ENCODE measurements at regions not wholly inside any gene's neighbourhood (a gene's known extent, or its start where the extent isn't known, plus 50 kb on each side); places are given as distances from the start of the nearest gene placed in this dataset.

DNA sequence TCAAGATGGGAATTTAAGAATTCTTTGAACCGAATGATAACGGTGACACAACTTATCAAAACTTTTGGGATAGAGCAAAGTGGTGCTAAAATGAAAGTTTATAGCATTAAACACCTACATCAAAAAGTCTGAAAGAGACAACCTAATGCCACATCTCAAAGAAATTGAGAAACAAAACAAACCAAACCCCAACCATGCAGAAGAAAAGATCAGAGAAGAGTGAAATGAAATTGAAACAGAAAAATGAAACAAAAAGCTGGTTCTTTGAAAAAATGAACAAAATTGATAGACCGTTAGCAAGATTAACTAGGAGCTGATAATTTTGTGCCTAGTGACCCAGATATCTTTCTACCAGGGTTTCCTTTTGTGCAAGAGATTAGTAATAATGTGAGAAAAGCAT is 248.0 kb upstream of the EYS start:
- DNase-seq (ENCODE audit: low read depth) (no peak), FAIRE-seq (no peak)
- Histone ChIP-seq H3K4me3 (ENCODE audit: low read depth, low read length) (no peak overlapping the region), H3K27me3 (ENCODE audit: control insufficient read depth, insufficient read depth, low read length) (no peaks in the 10 kb centered on the region), H3K36me3 (ENCODE audit: control insufficient read depth, insufficient read depth, low read length) (no peaks in the 10 kb centered on the region)
- TF ChIP-seq, protein P1, sequence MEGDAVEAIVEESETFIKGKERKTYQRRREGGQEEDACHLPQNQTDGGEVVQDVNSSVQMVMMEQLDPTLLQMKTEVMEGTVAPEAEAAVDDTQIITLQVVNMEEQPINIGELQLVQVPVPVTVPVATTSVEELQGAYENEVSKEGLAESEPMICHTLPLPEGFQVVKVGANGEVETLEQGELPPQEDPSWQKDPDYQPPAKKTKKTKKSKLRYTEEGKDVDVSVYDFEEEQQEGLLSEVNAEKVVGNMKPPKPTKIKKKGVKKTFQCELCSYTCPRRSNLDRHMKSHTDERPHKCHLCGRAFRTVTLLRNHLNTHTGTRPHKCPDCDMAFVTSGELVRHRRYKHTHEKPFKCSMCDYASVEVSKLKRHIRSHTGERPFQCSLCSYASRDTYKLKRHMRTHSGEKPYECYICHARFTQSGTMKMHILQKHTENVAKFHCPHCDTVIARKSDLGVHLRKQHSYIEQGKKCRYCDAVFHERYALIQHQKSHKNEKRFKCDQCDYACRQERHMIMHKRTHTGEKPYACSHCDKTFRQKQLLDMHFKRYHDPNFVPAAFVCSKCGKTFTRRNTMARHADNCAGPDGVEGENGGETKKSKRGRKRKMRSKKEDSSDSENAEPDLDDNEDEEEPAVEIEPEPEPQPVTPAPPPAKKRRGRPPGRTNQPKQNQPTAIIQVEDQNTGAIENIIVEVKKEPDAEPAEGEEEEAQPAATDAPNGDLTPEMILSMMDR (IDR thresholded peaks at IDR 0.05; ENCODE audit: insufficient read depth, low read length, severe bottlenecking): no peak

DNA sequence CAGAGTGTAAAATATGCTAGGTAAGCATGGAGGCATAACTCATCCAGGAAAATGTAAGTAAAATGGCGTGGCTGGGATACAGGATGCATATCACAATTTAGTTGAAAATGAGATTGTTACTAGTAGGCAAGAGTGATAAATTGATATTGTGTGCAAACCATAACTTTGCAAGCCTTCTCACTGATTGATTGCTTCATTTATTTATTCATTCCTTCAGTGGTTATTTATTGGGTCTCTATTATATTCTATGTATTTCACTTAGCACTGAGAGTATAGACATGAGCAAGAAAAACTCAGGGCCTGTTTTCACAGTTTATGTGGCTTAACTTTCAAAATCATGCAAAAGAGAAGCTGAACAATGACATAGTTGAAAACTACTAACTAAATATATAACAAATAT is 241.0 kb upstream of the EYS start:
- FAIRE-seq (no peak), DNase-seq (ENCODE audit: low read depth) (no peak)
- TF ChIP-seq, protein P1 (IDR thresholded peaks at IDR 0.05; ENCODE audit: insufficient read depth, low read length, severe bottlenecking): no peak
- H3K36me3 ChIP-seq (ENCODE audit: control insufficient read depth, insufficient read depth, low read length): no peaks in the 10 kb centered on the region
- H3K27me3 ChIP-seq (ENCODE audit: control insufficient read depth, insufficient read depth, low read length): no peaks in the 10 kb centered on the region
- no peak overlapping the region for H3K4me3 ChIP-seq (ENCODE audit: low read depth, low read length)

DNA sequence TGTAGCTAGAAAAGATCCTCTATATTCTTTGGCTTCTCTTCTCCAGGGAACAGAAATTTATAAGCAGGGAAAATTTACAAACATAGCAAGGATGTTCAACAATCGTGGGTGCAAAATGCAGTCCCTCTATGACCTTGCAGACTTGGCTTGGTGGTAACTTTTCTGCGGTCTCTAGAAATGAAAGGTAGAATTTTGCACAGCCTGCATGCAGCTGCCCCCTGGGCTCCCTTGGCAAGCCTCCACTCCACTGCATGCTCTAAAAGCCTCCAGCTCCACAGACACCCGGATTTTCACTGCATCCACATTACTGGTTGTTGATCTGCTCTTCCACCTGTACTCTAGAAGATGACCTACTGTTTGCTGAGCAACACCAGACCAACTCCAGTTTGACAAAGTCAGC is 236.5 kb upstream of the EYS start:
- Histone ChIP-seq H3K27me3 (ENCODE audit: control insufficient read depth, insufficient read depth, low read length) (no peaks in the 10 kb centered on the region), H3K36me3 (ENCODE audit: control insufficient read depth, insufficient read depth, low read length) (no peaks in the 10 kb centered on the region), H3K4me3 (ENCODE audit: low read depth, low read length) (no peak overlapping the region)
- TF ChIP-seq, protein P1 (IDR thresholded peaks at IDR 0.05; ENCODE audit: insufficient read depth, low read length, severe bottlenecking): no peak
- DNase-seq (ENCODE audit: low read depth) (no peak), FAIRE-seq (no peak)

DNA sequence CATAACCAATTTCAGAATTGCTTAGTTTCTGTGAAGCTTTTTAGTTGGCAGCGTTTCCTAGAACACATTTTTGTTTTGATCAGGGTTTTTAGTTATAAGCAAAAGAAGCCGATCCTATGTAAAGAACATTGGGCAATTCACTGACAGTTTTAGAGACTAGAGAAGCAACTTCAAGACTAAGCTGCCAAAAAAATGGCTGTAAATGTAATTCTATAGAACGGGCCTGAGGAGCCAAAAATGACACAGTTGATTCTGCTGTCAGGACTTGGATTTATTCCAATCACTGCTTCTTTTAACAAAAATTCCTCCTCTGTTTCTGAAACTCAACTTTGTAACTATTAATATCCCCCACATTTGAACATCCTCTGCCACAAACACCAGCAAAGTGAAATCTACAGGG is 236.0 kb upstream of the EYS start:
- FAIRE-seq (no peak), DNase-seq (ENCODE audit: low read depth) (no peak)
- Histone ChIP-seq H3K4me3 (ENCODE audit: low read depth, low read length) (no peak overlapping the region), H3K36me3 (ENCODE audit: control insufficient read depth, insufficient read depth, low read length) (no peaks in the 10 kb centered on the region), H3K27me3 (ENCODE audit: control insufficient read depth, insufficient read depth, low read length) (no peaks in the 10 kb centered on the region)
- TF ChIP-seq, protein P1 (IDR thresholded peaks at IDR 0.05; ENCODE audit: insufficient read depth, low read length, severe bottlenecking): no peak

DNA sequence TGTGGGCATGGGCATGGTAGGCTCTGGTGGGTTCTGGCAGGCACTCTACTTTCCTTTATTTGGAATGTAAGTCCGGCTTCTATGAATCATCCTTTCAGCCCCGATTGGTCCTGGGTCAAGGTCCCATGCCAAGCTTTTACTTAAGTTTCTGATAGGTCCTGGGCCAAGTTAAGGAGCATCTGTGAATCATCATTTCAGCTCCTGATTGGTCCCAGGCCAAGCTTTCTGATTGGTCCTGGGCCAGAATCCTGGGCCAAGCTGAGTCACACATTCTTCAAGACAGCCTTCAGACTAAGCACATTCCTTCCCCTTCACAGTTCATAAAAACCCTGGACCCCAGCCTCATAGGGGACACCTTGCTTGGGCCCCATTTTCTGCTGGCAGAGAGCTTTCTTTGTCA is 231.0 kb upstream of the EYS start:
- TF ChIP-seq, protein P1 (IDR thresholded peaks at IDR 0.05; ENCODE audit: insufficient read depth, low read length, severe bottlenecking): no peak
- no peak for FAIRE-seq
- DNase-seq (ENCODE audit: low read depth): no peak
- Histone ChIP-seq H3K4me3 (ENCODE audit: low read depth, low read length) (no peak overlapping the region), H3K36me3 (ENCODE audit: control insufficient read depth, insufficient read depth, low read length) (no peaks in the 10 kb centered on the region), H3K27me3 (ENCODE audit: control insufficient read depth, insufficient read depth, low read length) (no peaks in the 10 kb centered on the region)

DNA sequence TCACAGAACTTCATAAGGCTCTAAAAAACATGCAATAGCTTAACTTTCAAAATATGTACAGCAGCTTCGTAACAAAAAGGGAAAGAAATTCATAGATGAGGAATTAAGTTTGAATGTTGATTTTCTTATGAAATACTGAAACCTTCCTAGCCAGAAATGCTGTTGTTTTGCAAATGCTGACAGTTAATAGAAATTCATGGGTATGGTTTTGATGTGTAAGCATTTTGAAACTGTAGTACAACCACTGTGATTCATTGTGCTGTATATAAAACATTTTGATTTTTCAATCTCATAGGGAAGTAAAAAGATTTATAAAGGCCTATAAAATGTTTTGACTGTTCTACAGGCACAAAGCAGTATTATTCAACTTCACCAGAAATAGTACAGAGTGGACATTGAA is 228.4 kb upstream of the EYS start:
- Histone ChIP-seq H3K27me3 (ENCODE audit: control insufficient read depth, insufficient read depth, low read length) (no peaks in the 10 kb centered on the region), H3K4me3 (ENCODE audit: low read depth, low read length) (no peak overlapping the region), H3K36me3 (ENCODE audit: control insufficient read depth, insufficient read depth, low read length) (no peaks in the 10 kb centered on the region)
- DNase-seq (ENCODE audit: low read depth) (no peak), FAIRE-seq (no peak)
- TF ChIP-seq, protein P1 (IDR thresholded peaks at IDR 0.05; ENCODE audit: insufficient read depth, low read length, severe bottlenecking): no peak

Measured in bronchial epithelial cell (primary cell).